22Rv1 (cell line): ENCODE measurements at regions not wholly inside any gene's neighbourhood (a gene's known extent, or its start where the extent isn't known, plus 50 kb on each side); places are given as distances from the start of the nearest gene placed in this dataset.

Source experiments
- ZFX ChIP-seq: fragments of 450-650 bp; IDR thresholded peaks from 2 replicates; pipeline ENCODE4 v1.6.1; 2017; ENCODE audit warnings: antibody characterized with exemption, borderline replicate concordance
- TF ChIP-seq, protein P1 (sequence below): fragments of 450-650 bp; IDR thresholded peaks from 2 replicates; pipeline ENCODE4 v1.5.1; 2017; ENCODE audit warnings: mild to moderate bottlenecking

DNA sequence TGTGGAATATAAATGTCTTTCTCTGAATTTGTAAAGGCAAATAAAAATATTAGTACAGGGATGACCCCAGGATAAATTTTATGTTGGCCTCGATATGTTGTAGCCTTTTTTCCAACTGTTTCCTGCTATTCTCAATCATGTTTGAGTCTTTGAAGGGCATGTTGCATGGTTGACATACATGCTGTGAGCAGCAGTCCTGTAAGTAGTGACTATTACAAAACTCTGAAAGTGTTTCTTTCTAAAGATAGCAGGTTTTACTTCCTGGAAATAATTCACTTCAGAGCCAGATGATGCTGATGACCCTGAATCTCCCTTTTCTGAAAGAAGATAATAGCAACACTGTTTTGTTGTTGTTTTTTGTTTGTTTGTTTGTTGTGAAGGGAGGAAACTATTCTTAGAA, 393.0 kb upstream of the GNPDA2 start:
- TF ChIP-seq, protein P1, sequence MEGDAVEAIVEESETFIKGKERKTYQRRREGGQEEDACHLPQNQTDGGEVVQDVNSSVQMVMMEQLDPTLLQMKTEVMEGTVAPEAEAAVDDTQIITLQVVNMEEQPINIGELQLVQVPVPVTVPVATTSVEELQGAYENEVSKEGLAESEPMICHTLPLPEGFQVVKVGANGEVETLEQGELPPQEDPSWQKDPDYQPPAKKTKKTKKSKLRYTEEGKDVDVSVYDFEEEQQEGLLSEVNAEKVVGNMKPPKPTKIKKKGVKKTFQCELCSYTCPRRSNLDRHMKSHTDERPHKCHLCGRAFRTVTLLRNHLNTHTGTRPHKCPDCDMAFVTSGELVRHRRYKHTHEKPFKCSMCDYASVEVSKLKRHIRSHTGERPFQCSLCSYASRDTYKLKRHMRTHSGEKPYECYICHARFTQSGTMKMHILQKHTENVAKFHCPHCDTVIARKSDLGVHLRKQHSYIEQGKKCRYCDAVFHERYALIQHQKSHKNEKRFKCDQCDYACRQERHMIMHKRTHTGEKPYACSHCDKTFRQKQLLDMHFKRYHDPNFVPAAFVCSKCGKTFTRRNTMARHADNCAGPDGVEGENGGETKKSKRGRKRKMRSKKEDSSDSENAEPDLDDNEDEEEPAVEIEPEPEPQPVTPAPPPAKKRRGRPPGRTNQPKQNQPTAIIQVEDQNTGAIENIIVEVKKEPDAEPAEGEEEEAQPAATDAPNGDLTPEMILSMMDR, result no peak
- no peak for TF ChIP-seq ZFX
